K562 (cell line): ENCODE measurements at regions not wholly inside any gene's neighbourhood (a gene's known extent, or its start where the extent isn't known, plus 50 kb on each side); places are given as distances from the start of the nearest gene placed in this dataset.

Experiments
- ATAC-seq: fragments of 200-7000 bp; cut with Tn5 transposase; 3 replicates; pipeline ENCODE4 v1.9.1; 2020; ENCODE audit warnings: moderate library complexity
- BruUV-seq: library from RNA; stranded (reverse); fragments of 400-500 nt; replicated peaks from 2 replicates; lab custom pipeline; 2021; lab: Mats Ljungman, UMichigan
- CTCF ChIA-PET: fragments of 300-600 bp; formaldehyde crosslinking; extraction: SDS; loops from one replicate; lab custom pipeline; 2021; ENCODE audit warnings: low intra/inter-chr PET ratio; lab: Yijun Ruan, JAX
- POLR2A ChIA-PET: fragments of 300-600, 350-650 bp; sonication (Branson Sonifier 250); formaldehyde crosslinking; extraction: SDS; loops from one replicate; lab custom pipeline; 2021; ENCODE audit warnings: antibody characterized with exemption, inconsistent platforms; lab: Yijun Ruan, JAX
- DNase-seq, 4 experiments: peaks; one replicate each; pipeline versions ENCODE4 v3.0.0 to v3.0.0-alpha.2; 2011 to 2018; ENCODE audit warnings: low spot score in 3 of 4, mixed read lengths in 3 of 4; ENCODE audit errors: extremely low read depth in 1 of 4
- FAIRE-seq: peaks from 2 replicates; lab custom pipeline; 2011; peaks lifted over from hg19 to GRCh38; lab: Jason Lieb, UNC
- H2AFZ ChIP-seq: 2 replicates; pipeline ENCODE4 v1.6.0; 2011; ENCODE audit warnings: low read depth, low read length, control low read depth, inconsistent platforms
- H3K27ac ChIP-seq: fragments of 200-600 bp; 3 replicates; pipeline ENCODE4 v1.8.0; 2011; ENCODE audit warnings: low read depth, mild to moderate bottlenecking, control low read depth, inconsistent platforms, low read length, moderate library complexity, mixed read lengths; ENCODE audit errors: extremely low read depth
- H3K27me3 ChIP-seq, 2 experiments: fragments of 300-600 bp in 1 of 2; 2 replicates in 1 of 2; 3 replicates in 1 of 2; pipeline versions ENCODE4 v1.6.0 to v1.8.0; 2011; ENCODE audit warnings: inconsistent platforms in 2 of 2, low read length in 2 of 2, mild to moderate bottlenecking in 1 of 2, mixed read lengths in 1 of 2, moderate library complexity in 1 of 2; ENCODE audit not compliant: control insufficient read depth in 2 of 2, insufficient read depth in 2 of 2
- H3K36me3 ChIP-seq: fragments of 300-600 bp; 3 replicates; pipeline ENCODE4 v1.8.0; 2011; ENCODE audit warnings: mild to moderate bottlenecking, low read length, inconsistent platforms; ENCODE audit not compliant: control insufficient read depth, insufficient read depth
- H3K4me1 ChIP-seq, 2 experiments: fragments of 200-600 bp in 1 of 2; replicated peaks in 1 of 2; 2 replicates in 1 of 2; 3 replicates in 1 of 2; pipeline versions ENCODE4 v1.5.1 to v1.8.0; 2011; ENCODE audit warnings: inconsistent platforms in 2 of 2, low read length in 2 of 2, mild to moderate bottlenecking in 1 of 2, mixed read lengths in 1 of 2, moderate library complexity in 1 of 2; ENCODE audit not compliant: control insufficient read depth in 2 of 2, insufficient read depth in 2 of 2
- H3K4me2 ChIP-seq: 2 replicates; pipeline ENCODE4 v1.6.1; 2011; ENCODE audit warnings: low read length, control low read depth, inconsistent platforms, mixed read lengths; ENCODE audit not compliant: insufficient read depth
- H3K4me3 ChIP-seq: fragments of 200-600 bp; sonication (generic), shearing (Covaris generic); 2 replicates; pipeline ENCODE4 v1.5.1; 2016; ENCODE audit warnings: control low read depth, inconsistent platforms
- H3K79me2 ChIP-seq: fragments of 200-600 bp; 3 replicates; pipeline ENCODE4 v1.8.0; 2011; ENCODE audit warnings: low read length, inconsistent platforms; ENCODE audit not compliant: control insufficient read depth, insufficient read depth
- H3K9ac ChIP-seq, 2 experiments: 2 replicates each; pipeline versions ENCODE4 v1.6.0 to v1.6.1; 2011; ENCODE audit warnings: low read depth in 2 of 2, low read length in 2 of 2, control low read depth in 1 of 2, inconsistent platforms in 1 of 2, mild to moderate bottlenecking in 1 of 2, mixed read lengths in 1 of 2; ENCODE audit not compliant: insufficient read depth in 1 of 2
- H3K9me1 ChIP-seq: one replicate; pipeline ENCODE4 v1.6.0; 2011; ENCODE audit warnings: inconsistent platforms, mild to moderate bottlenecking, low read length, moderate library complexity; ENCODE audit not compliant: control insufficient read depth, insufficient read depth
- H3K9me3 ChIP-seq: replicated peaks from 2 replicates; pipeline ENCODE4 v1.5.1; 2011; ENCODE audit warnings: low read depth, low read length, inconsistent platforms; ENCODE audit not compliant: control insufficient read depth, insufficient read depth
- H4K20me1 ChIP-seq: replicated peaks from 2 replicates; pipeline ENCODE4 v1.6.1; 2011; ENCODE audit warnings: low read length, inconsistent platforms, mixed read lengths; ENCODE audit not compliant: control insufficient read depth, insufficient read depth
- BDP1 ChIP-seq: IDR thresholded peaks from 3 replicates; pipeline ENCODE4 v1.6.1; 2011; ENCODE audit not compliant: insufficient read length, insufficient read depth
- BMI1 ChIP-seq: fragments of 150-350 bp; IDR thresholded peaks from 2 replicates; pipeline ENCODE4 v1.6.1; 2014; ENCODE audit warnings: low read length
- BRF1 ChIP-seq: IDR thresholded peaks from 3 replicates; pipeline ENCODE4 v1.6.1; 2011; ENCODE audit warnings: borderline replicate concordance, mild to moderate bottlenecking; ENCODE audit not compliant: insufficient read length; ENCODE audit errors: extremely low read depth
- CHD2 ChIP-seq: IDR thresholded peaks from 2 replicates; pipeline ENCODE4 v1.6.1; 2011; ENCODE audit warnings: low read depth, low read length
- CUX1 ChIP-seq: fragments of 200-800 bp; sonication (Bioruptor generic); IDR thresholded peaks from 2 replicates; pipeline ENCODE4 v1.6.1; 2016; ENCODE audit warnings: missing genetic modification characterization, missing compliant biosample characterization
- GTF2E2 ChIP-seq: fragments of 200-800 bp; sonication (Bioruptor generic); IDR thresholded peaks from 2 replicates; pipeline ENCODE4 v1.6.1; 2016; ENCODE audit warnings: missing genetic modification characterization, missing compliant biosample characterization
- ILK ChIP-seq: fragments of 450-650 bp; IDR thresholded peaks from 2 replicates; pipeline ENCODE4 v1.6.1; 2016; ENCODE audit warnings: missing genetic modification characterization, low read depth, mild to moderate bottlenecking, missing compliant biosample characterization, moderate library complexity, borderline replicate concordance
- MBD1 ChIP-seq: fragments of 250-450 bp; sonication (Bioruptor Pico); IDR thresholded peaks from 2 replicates; pipeline ENCODE4 v1.8.0; 2022; ENCODE audit warnings: inconsistent platforms
- NCOA1 ChIP-seq: fragments of 450-650 bp; IDR thresholded peaks from 2 replicates; pipeline ENCODE4 v1.6.1; 2016; ENCODE audit warnings: low read depth
- TAF1 ChIP-seq: IDR thresholded peaks from 2 replicates; pipeline ENCODE4 v1.6.1; 2011; ENCODE audit warnings: mild to moderate bottlenecking, low read length, moderate library complexity; ENCODE audit not compliant: insufficient read depth, control insufficient read depth, severe bottlenecking; ENCODE audit errors: extremely low read depth
- ZNF830 ChIP-seq: fragments of 250-450 bp; sonication (Bioruptor Pico); IDR thresholded peaks from 2 replicates; pipeline ENCODE4 v1.5.0; 2021; ENCODE audit warnings: mild to moderate bottlenecking
- ZSCAN32 ChIP-seq: fragments of 450-650 bp; formaldehyde crosslinking; IDR thresholded peaks from 2 replicates; pipeline ENCODE4 v1.4.0; 2020; ENCODE audit warnings: mild to moderate bottlenecking, moderate library complexity
- WGBS: fragments of 100-300 bp; shearing (Covaris generic); methylation state at CpG from one replicate; pipeline ENCODE4 v1.1.6; 2016; ENCODE audit warnings: low coverage, mixed read lengths; ENCODE audit not compliant: insufficient coverage; ENCODE audit errors: missing lambda C conversion rate; 5-methylcytosine and 5-hydroxymethylcytosine counted together
- in situ Hi-C: fragments of 300-500 bp; cut with MboI; formaldehyde crosslinking; loops from 4 replicates; pipeline ENCODE4 v1.15.0; 2018; ENCODE audit warnings: inconsistent platforms, mixed read lengths
- intact Hi-C: fragments of 100-400 bp; cut with micrococcal nuclease; formaldehyde crosslinking; loops from 2 replicates; pipeline ENCODE4 v1.14.2; 2022
- TF ChIP-seq, protein P1 (sequence below): fragments of 250-450 bp; sonication (Bioruptor Pico); IDR thresholded peaks from 2 replicates; pipeline ENCODE4 v1.5.1; 2021; ENCODE audit warnings: mild to moderate bottlenecking

- H3K9me1 ChIP-seq, result no peaks in the 10 kb centered on the region
- ChIA-PET POLR2A (no interaction called here), CTCF (no interaction called here)
- WGBS, result 0% methylated on average over 3 of the region's 3 CpGs
- H3K4me1 ChIP-seq, result no peaks in the 10 kb centered on the region
- H3K9ac ChIP-seq, result no peak overlapping the region
- ATAC-seq, result no peak
- H3K4me3 ChIP-seq, result no peak overlapping the region
- DNase-seq, result no peak
- no peaks in the 10 kb centered on the region for H3K79me2 ChIP-seq
- H3K27me3 ChIP-seq, result no peaks in the 10 kb centered on the region
- H3K9me3 ChIP-seq, result no peaks in the 10 kb centered on the region
- no peaks in the 10 kb centered on the region for H3K36me3 ChIP-seq
- no peak overlapping the region for H3K27ac ChIP-seq
- in situ Hi-C loops (no loop called here), intact Hi-C loops (no loop called here)
- no peak overlapping the region for H2AFZ ChIP-seq
- no peak overlapping the region for H3K4me2 ChIP-seq
- BruUV-seq, result no TSS peak
- no peaks in the 10 kb centered on the region for H4K20me1 ChIP-seq
- FAIRE-seq, result no peak
- TF ChIP-seq TAF1 (no peak), GTF2E2 (no peak), BRF1 (no peak), ILK (tag) (no peak), BDP1 (no peak), BMI1 (no peak), CUX1 (CRISPR knock-in tag) (no peak), ZNF830 (CRISPR knock-in tag) (no peak), MBD1 (no peak), CHD2 (no peak), NCOA1 (no peak), ZSCAN32 (no peak)
- TF ChIP-seq, protein P1, sequence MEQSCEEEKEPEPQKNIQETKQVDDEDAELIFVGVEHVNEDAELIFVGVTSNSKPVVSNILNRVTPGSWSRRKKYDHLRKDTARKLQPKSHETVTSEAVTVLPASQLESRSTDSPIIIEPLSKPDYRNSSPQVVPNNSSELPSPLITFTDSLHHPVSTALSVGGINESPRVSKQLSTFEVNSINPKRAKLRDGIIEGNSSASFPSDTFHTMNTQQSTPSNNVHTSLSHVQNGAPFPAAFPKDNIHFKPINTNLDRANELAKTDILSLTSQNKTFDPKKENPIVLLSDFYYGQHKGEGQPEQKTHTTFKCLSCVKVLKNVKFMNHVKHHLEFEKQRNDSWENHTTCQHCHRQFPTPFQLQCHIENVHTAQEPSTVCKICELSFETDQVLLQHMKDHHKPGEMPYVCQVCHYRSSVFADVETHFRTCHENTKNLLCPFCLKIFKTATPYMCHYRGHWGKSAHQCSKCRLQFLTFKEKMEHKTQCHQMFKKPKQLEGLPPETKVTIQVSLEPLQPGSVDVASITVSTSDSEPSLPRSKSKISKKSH (CRISPR knock-in tag), result no peak
Observed at GRCh38 chrX:38473701-38474100, 87.6 kb upstream of the TSPAN7 start.
